ENCODE measurements at regions not wholly inside any gene's neighbourhood (a gene's known extent, or its start where the extent isn't known, plus 50 kb on each side); places are given as distances from the start of the nearest gene placed in this dataset.
"Not testable (repeated sequence)": the region's sequence is repeated elsewhere in the genome, so short reads cannot be mapped to it uniquely, and the experiment has no call there.

- H3K4me3 ChIP-seq (ENCODE audit: low read length in 3 of 3) = no peak overlapping the region
- peaks cover 0 to 10% (median 5%) of the 10 kb centered on the region in 3 donors for H3K4me1 ChIP-seq (ENCODE audit: control insufficient read depth in 3 of 3, insufficient read depth in 3 of 3, low read length in 3 of 3)
- no peak overlapping the region for H3K9ac ChIP-seq (ENCODE audit: low read depth in 1 of 3, low read length in 3 of 3)
- H3K9me3 ChIP-seq (ENCODE audit: control insufficient read depth in 3 of 3, low read length in 3 of 3) = no peaks in the 10 kb centered on the region
- H3K27ac ChIP-seq (ENCODE audit: low read depth, low read length) = no peak overlapping the region
- H3K27me3 ChIP-seq (ENCODE audit: control insufficient read depth in 3 of 3, insufficient read depth in 3 of 3, low read length in 3 of 3) = no peaks in the 10 kb centered on the region
- no peaks in the 10 kb centered on the region for H3K36me3 ChIP-seq (ENCODE audit: control insufficient read depth in 3 of 3, insufficient read depth in 3 of 3, low read length in 3 of 3)
Measured at GRCh38 chr5:57651127-57651526, 168.5 kb upstream of the ACTBL2 start.

- H3K4me3 ChIP-seq (ENCODE audit: low read length in 3 of 3) = no peak overlapping the region
- no peaks in the 10 kb centered on the region for H3K9me3 ChIP-seq (ENCODE audit: control insufficient read depth in 3 of 3, low read length in 3 of 3)
- no peak overlapping the region for H3K27ac ChIP-seq (ENCODE audit: low read depth, low read length)
- H3K9ac ChIP-seq (ENCODE audit: low read depth in 1 of 3, low read length in 3 of 3) = no peak overlapping the region
- no peaks in the 10 kb centered on the region for H3K27me3 ChIP-seq (ENCODE audit: control insufficient read depth in 3 of 3, insufficient read depth in 3 of 3, low read length in 3 of 3)
- peaks cover 0 to 10% (median 5%) of the 10 kb centered on the region in 3 donors for H3K4me1 ChIP-seq (ENCODE audit: control insufficient read depth in 3 of 3, insufficient read depth in 3 of 3, low read length in 3 of 3)
- no peaks in the 10 kb centered on the region for H3K36me3 ChIP-seq (ENCODE audit: control insufficient read depth in 3 of 3, insufficient read depth in 3 of 3, low read length in 3 of 3)
Measured at GRCh38 chr5:57650360-57651069, 167.9 kb upstream of the ACTBL2 start.

- Histone ChIP-seq H3K4me1 (ENCODE audit: control insufficient read depth in 3 of 3, insufficient read depth in 3 of 3, low read length in 3 of 3) (no peaks in the 10 kb centered on the region), H3K4me3 (ENCODE audit: low read length in 3 of 3) (no peak overlapping the region), H3K36me3 (ENCODE audit: control insufficient read depth in 3 of 3, insufficient read depth in 3 of 3, low read length in 3 of 3) (no peaks in the 10 kb centered on the region), H3K27ac (ENCODE audit: low read depth, low read length) (no peak overlapping the region), H3K27me3 (ENCODE audit: control insufficient read depth in 3 of 3, insufficient read depth in 3 of 3, low read length in 3 of 3) (no peaks in the 10 kb centered on the region), H3K9ac (ENCODE audit: low read depth in 1 of 3, low read length in 3 of 3) (no peak overlapping the region), H3K9me3 (ENCODE audit: control insufficient read depth in 3 of 3, low read length in 3 of 3) (no peaks in the 10 kb centered on the region)
Measured at GRCh38 chr5:57642698-57643097, 160.1 kb upstream of the ACTBL2 start.

- no peaks in the 10 kb centered on the region for H3K4me1 ChIP-seq (ENCODE audit: control insufficient read depth in 3 of 3, insufficient read depth in 3 of 3, low read length in 3 of 3)
- H3K27ac ChIP-seq (ENCODE audit: low read depth, low read length) = no peak overlapping the region
- no peak overlapping the region for H3K9ac ChIP-seq (ENCODE audit: low read depth in 1 of 3, low read length in 3 of 3)
- no peaks in the 10 kb centered on the region for H3K27me3 ChIP-seq (ENCODE audit: control insufficient read depth in 3 of 3, insufficient read depth in 3 of 3, low read length in 3 of 3)
- no peaks in the 10 kb centered on the region for H3K36me3 ChIP-seq (ENCODE audit: control insufficient read depth in 3 of 3, insufficient read depth in 3 of 3, low read length in 3 of 3)
- H3K9me3 ChIP-seq (ENCODE audit: control insufficient read depth in 3 of 3, low read length in 3 of 3) = no peaks in the 10 kb centered on the region
- no peak overlapping the region for H3K4me3 ChIP-seq (ENCODE audit: low read length in 3 of 3)
Measured at GRCh38 chr5:57642066-57642465, 159.5 kb upstream of the ACTBL2 start.

GRCh38 chr5:57635146-57635777 lies 152.7 kb upstream of the ACTBL2 start:
- no peaks in the 10 kb centered on the region for H3K4me1 ChIP-seq (ENCODE audit: control insufficient read depth in 3 of 3, insufficient read depth in 3 of 3, low read length in 3 of 3)
- H3K27me3 ChIP-seq (ENCODE audit: control insufficient read depth in 3 of 3, insufficient read depth in 3 of 3, low read length in 3 of 3) = no peaks in the 10 kb centered on the region
- H3K36me3 ChIP-seq (ENCODE audit: control insufficient read depth in 3 of 3, insufficient read depth in 3 of 3, low read length in 3 of 3) = no peaks in the 10 kb centered on the region
- H3K27ac ChIP-seq (ENCODE audit: low read depth, low read length) = no peak overlapping the region
- H3K4me3 ChIP-seq (ENCODE audit: low read length in 3 of 3) = no peak overlapping the region
- no peaks in the 10 kb centered on the region for H3K9me3 ChIP-seq (ENCODE audit: control insufficient read depth in 3 of 3, low read length in 3 of 3)
- no peak overlapping the region for H3K9ac ChIP-seq (ENCODE audit: low read depth in 1 of 3, low read length in 3 of 3)

- H3K36me3 ChIP-seq (ENCODE audit: control insufficient read depth in 3 of 3, insufficient read depth in 3 of 3, low read length in 3 of 3) = no peaks in the 10 kb centered on the region
- H3K4me1 ChIP-seq (ENCODE audit: control insufficient read depth in 3 of 3, insufficient read depth in 3 of 3, low read length in 3 of 3) = no peaks in the 10 kb centered on the region
- no peak overlapping the region for H3K27ac ChIP-seq (ENCODE audit: low read depth, low read length)
- no peaks in the 10 kb centered on the region for H3K27me3 ChIP-seq (ENCODE audit: control insufficient read depth in 3 of 3, insufficient read depth in 3 of 3, low read length in 3 of 3)
- no peak overlapping the region for H3K4me3 ChIP-seq (ENCODE audit: low read length in 3 of 3)
- H3K9me3 ChIP-seq (ENCODE audit: control insufficient read depth in 3 of 3, low read length in 3 of 3) = no peaks in the 10 kb centered on the region
- H3K9ac ChIP-seq (ENCODE audit: low read depth in 1 of 3, low read length in 3 of 3) = no peak overlapping the region
Measured at GRCh38 chr5:57632937-57633336, 150.3 kb upstream of the ACTBL2 start.

GRCh38 chr5:57631139-57631538 lies 148.5 kb upstream of the ACTBL2 start:
- not testable (repeated sequence) for H3K9me3 ChIP-seq (ENCODE audit: control insufficient read depth in 3 of 3, low read length in 3 of 3); H3K36me3 ChIP-seq (ENCODE audit: control insufficient read depth in 3 of 3, insufficient read depth in 3 of 3, low read length in 3 of 3); H3K9ac ChIP-seq (ENCODE audit: low read depth in 1 of 3, low read length in 3 of 3); H3K4me3 ChIP-seq (ENCODE audit: low read length in 3 of 3); H3K4me1 ChIP-seq (ENCODE audit: control insufficient read depth in 3 of 3, insufficient read depth in 3 of 3, low read length in 3 of 3); H3K27ac ChIP-seq (ENCODE audit: low read depth, low read length); H3K27me3 ChIP-seq (ENCODE audit: control insufficient read depth in 3 of 3, insufficient read depth in 3 of 3, low read length in 3 of 3)

DNA sequence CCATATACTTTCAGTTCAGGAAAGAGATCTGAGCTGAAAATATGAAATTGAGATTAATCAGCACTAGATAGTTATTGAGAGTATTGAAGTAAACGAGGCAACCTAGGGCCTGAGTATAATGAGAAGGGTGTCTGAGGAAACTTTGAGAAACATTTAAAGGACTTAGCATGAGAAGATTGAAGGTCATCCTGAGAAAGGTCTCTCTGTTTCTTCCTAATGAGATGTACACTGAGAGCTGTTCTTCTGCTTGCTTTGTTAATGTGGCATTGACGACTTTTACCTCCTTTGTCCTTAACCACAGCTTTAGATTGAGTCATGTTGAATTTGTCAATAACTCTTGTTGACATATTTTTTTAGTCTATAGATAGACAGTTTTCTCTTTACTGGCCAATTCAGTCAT lies 145.1 kb upstream of the ACTBL2 start:
- no peak overlapping the region for H3K27ac ChIP-seq (ENCODE audit: low read depth, low read length)
- no peaks in the 10 kb centered on the region for H3K9me3 ChIP-seq (ENCODE audit: control insufficient read depth in 3 of 3, low read length in 3 of 3)
- no peaks in the 10 kb centered on the region for H3K36me3 ChIP-seq (ENCODE audit: control insufficient read depth in 3 of 3, insufficient read depth in 3 of 3, low read length in 3 of 3)
- H3K9ac ChIP-seq (ENCODE audit: low read depth in 1 of 3, low read length in 3 of 3) = no peak overlapping the region
- H3K27me3 ChIP-seq (ENCODE audit: control insufficient read depth in 3 of 3, insufficient read depth in 3 of 3, low read length in 3 of 3) = no peaks in the 10 kb centered on the region
- H3K4me3 ChIP-seq (ENCODE audit: low read length in 3 of 3) = no peak overlapping the region
- H3K4me1 ChIP-seq (ENCODE audit: control insufficient read depth in 3 of 3, insufficient read depth in 3 of 3, low read length in 3 of 3) = peaks cover 0 to 2% (median 0%) of the 10 kb centered on the region in 3 donors

- Histone ChIP-seq H3K9ac (ENCODE audit: low read depth in 1 of 3, low read length in 3 of 3) (no peak overlapping the region), H3K36me3 (ENCODE audit: control insufficient read depth in 3 of 3, insufficient read depth in 3 of 3, low read length in 3 of 3) (no peaks in the 10 kb centered on the region), H3K27ac (ENCODE audit: low read depth, low read length) (no peak overlapping the region), H3K4me1 (ENCODE audit: control insufficient read depth in 3 of 3, insufficient read depth in 3 of 3, low read length in 3 of 3) (peaks cover 0 to 2% (median 0%) of the 10 kb centered on the region in 3 donors), H3K9me3 (ENCODE audit: control insufficient read depth in 3 of 3, low read length in 3 of 3) (no peaks in the 10 kb centered on the region), H3K27me3 (ENCODE audit: control insufficient read depth in 3 of 3, insufficient read depth in 3 of 3, low read length in 3 of 3) (no peaks in the 10 kb centered on the region), H3K4me3 (ENCODE audit: low read length in 3 of 3) (no peak overlapping the region)
Measured at GRCh38 chr5:57626703-57627102, 144.1 kb upstream of the ACTBL2 start.

DNA sequence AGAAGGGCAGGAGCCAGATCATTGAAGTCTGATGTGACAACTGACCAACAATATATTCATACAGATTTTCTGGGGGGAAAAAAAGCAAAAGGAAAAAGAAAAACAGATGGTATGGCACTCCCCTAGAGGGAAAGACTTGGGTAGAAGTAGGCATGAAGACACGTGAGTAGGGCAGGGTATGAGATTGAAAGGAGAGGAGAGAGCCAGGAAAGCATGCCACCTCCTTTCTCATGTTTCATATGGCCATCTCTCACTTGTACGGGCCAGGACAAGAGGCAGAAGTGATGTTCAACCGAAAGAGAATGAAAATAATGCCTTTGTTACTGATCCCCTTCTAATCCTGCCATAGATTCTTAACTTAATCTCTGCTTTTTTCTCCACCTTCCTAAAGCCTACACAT lies 139.0 kb upstream of the ACTBL2 start:
- Histone ChIP-seq H3K36me3 (ENCODE audit: control insufficient read depth in 3 of 3, insufficient read depth in 3 of 3, low read length in 3 of 3) (no peaks in the 10 kb centered on the region), H3K27me3 (ENCODE audit: control insufficient read depth in 3 of 3, insufficient read depth in 3 of 3, low read length in 3 of 3) (no peaks in the 10 kb centered on the region), H3K27ac (ENCODE audit: low read depth, low read length) (no peak overlapping the region), H3K4me1 (ENCODE audit: control insufficient read depth in 3 of 3, insufficient read depth in 3 of 3, low read length in 3 of 3) (no peaks in the 10 kb centered on the region), H3K4me3 (ENCODE audit: low read length in 3 of 3) (no peak overlapping the region), H3K9me3 (ENCODE audit: control insufficient read depth in 3 of 3, low read length in 3 of 3) (no peaks in the 10 kb centered on the region), H3K9ac (ENCODE audit: low read depth in 1 of 3, low read length in 3 of 3) (no peak overlapping the region)

Data from skeletal muscle tissue (tissue), 3 donors.